OCI-LY1 (cell line): ENCODE measurements at regions not wholly inside any gene's neighbourhood (a gene's known extent, or its start where the extent isn't known, plus 50 kb on each side); places are given as distances from the start of the nearest gene placed in this dataset.

Experiments
- EZH2 ChIP-seq: fragments of 200-600 bp; sonication (generic), shearing (Covaris generic); IDR thresholded peaks from 2 replicates; pipeline ENCODE4 v1.8.0; 2017; ENCODE audit warnings: borderline replicate concordance, mixed run types, mild to moderate bottlenecking, antibody characterized with exemption, low read length, moderate library complexity, mixed read lengths
- TF ChIP-seq, protein P1 (sequence below): fragments of 200-600 bp; sonication (generic), shearing (Covaris generic); IDR thresholded peaks from 2 replicates; pipeline ENCODE4 v1.5.1; 2017; ENCODE audit warnings: mild to moderate bottlenecking, antibody characterized with exemption, low read length, moderate library complexity, mixed read lengths

DNA sequence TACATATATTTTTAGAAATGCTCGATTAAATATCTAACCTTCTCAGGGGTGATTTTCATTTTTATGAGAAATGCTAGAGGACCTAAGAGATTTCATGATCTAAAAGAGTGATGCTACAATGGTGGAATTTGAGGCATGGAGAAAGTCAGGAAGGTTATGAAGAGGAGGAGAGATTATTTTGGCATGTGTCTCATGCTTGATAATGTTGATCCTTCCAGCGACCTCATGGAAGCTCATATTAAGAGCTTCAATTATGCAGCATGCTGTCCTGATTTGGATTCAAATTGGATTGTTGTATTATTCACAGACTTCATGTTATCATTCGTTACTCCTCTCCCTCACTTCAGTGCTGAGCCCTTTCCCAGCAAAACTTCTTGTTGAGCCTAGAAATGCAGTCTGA lies 112.5 kb downstream of the RAP2B start:
- no peak for TF ChIP-seq EZH2
- TF ChIP-seq, protein P1, sequence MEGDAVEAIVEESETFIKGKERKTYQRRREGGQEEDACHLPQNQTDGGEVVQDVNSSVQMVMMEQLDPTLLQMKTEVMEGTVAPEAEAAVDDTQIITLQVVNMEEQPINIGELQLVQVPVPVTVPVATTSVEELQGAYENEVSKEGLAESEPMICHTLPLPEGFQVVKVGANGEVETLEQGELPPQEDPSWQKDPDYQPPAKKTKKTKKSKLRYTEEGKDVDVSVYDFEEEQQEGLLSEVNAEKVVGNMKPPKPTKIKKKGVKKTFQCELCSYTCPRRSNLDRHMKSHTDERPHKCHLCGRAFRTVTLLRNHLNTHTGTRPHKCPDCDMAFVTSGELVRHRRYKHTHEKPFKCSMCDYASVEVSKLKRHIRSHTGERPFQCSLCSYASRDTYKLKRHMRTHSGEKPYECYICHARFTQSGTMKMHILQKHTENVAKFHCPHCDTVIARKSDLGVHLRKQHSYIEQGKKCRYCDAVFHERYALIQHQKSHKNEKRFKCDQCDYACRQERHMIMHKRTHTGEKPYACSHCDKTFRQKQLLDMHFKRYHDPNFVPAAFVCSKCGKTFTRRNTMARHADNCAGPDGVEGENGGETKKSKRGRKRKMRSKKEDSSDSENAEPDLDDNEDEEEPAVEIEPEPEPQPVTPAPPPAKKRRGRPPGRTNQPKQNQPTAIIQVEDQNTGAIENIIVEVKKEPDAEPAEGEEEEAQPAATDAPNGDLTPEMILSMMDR = no peak
